Glomerular visceral epithelial cell (primary cell): ENCODE measurements at regions not wholly inside any gene's neighbourhood (a gene's known extent, or its start where the extent isn't known, plus 50 kb on each side); places are given as distances from the start of the nearest gene placed in this dataset.

Source experiments
- DNase-seq: peaks from one replicate; pipeline ENCODE4 v3.0.0-alpha.2; 2016; ENCODE audit errors: extremely low spot score

GRCh38 chr2:156088587-156088986 lies 243.9 kb downstream of the NR4A2 start:
- no peak for DNase-seq

- DNase-seq, result peak; percentile 53
Measured at GRCh38 chr2:156087875-156088274, 244.6 kb downstream of the NR4A2 start.

GRCh38 chr2:156083763-156084493 lies 248.6 kb downstream of the NR4A2 start:
- peak; percentile 67 for DNase-seq

- no peak for DNase-seq
Measured at GRCh38 chr2:156079845-156080244, 252.7 kb downstream of the NR4A2 start.

GRCh38 chr2:156077041-156077742 lies 255.3 kb downstream of the NR4A2 start:
- DNase-seq, result no peak

- DNase-seq, result no peak
Measured at GRCh38 chr2:156065912-156066311, 266.6 kb downstream of the NR4A2 start.

GRCh38 chr2:156064540-156064939 lies 268.0 kb downstream of the NR4A2 start:
- DNase-seq, result no peak

GRCh38 chr2:156057647-156058046 lies 274.9 kb downstream of the NR4A2 start:
- DNase-seq, result no peak

- DNase-seq, result no peak
Measured at GRCh38 chr2:156054983-156055382, 277.5 kb downstream of the NR4A2 start.

- DNase-seq, result no peak
Measured at GRCh38 chr2:156046900-156047299, 285.6 kb downstream of the NR4A2 start.

GRCh38 chr2:156042895-156043294 lies 289.6 kb downstream of the NR4A2 start:
- no peak for DNase-seq

- no peak for DNase-seq
Measured at GRCh38 chr2:156038021-156038420, 294.5 kb downstream of the NR4A2 start.

GRCh38 chr2:156037482-156037881 lies 295.0 kb downstream of the NR4A2 start:
- no peak for DNase-seq

GRCh38 chr2:156031121-156031520 lies 301.4 kb downstream of the NR4A2 start:
- no peak for DNase-seq

GRCh38 chr2:156023229-156023869 lies 309.2 kb downstream of the NR4A2 start:
- DNase-seq, result no peak

- DNase-seq, result no peak
Measured at GRCh38 chr2:156021146-156022040, 311.1 kb downstream of the NR4A2 start.

GRCh38 chr2:156019341-156019740 lies 313.2 kb downstream of the NR4A2 start:
- DNase-seq, result no peak

- DNase-seq, result no peak
Measured at GRCh38 chr2:156017341-156017885, 315.1 kb downstream of the NR4A2 start.

GRCh38 chr2:156009293-156009692 lies 323.2 kb downstream of the NR4A2 start:
- DNase-seq, result no peak

- no peak for DNase-seq
Measured at GRCh38 chr2:156006721-156007618, 325.6 kb downstream of the NR4A2 start.
